ENCODE measurements at regions not wholly inside any gene's neighbourhood (a gene's known extent, or its start where the extent isn't known, plus 50 kb on each side); places are given as distances from the start of the nearest gene placed in this dataset.
"Not testable (repeated sequence)": the region's sequence is repeated elsewhere in the genome, so short reads cannot be mapped to it uniquely, and the experiment has no call there.

DNA sequence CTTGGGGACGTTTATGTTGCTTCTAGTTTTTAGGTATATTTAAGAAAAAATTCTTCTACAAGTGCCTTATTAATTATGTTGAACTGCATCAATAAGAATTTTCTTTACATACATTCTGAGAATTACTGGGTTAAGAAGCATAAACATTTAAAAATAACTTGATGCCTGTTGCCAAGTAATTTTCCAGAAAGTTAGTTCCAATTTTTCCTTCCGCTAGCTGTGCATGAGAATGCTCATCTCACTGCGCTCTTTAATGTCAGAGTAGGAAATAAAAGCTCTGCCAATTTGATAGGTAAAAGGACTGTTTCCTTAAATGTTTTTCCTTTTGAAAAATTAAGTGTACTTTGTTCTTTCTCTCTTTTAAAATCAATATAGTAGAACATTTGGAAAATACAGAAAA, 113.1 kb upstream of the ZBED5 start:
- no peaks in the 10 kb centered on the region for H4K20me1 ChIP-seq (ENCODE audit: insufficient read depth, low read length)
- intact Hi-C loops (cut with micrococcal nuclease; ENCODE audit: unreplicated experiment), result no loop called here
- H3K9me3 ChIP-seq (ENCODE audit: low read length), result no peaks in the 10 kb centered on the region
- H3K27ac ChIP-seq (ENCODE audit: low read depth, low read length, poor library complexity, severe bottlenecking), result no peak overlapping the region
- H2AFZ ChIP-seq (ENCODE audit: low read length), result no peak overlapping the region
- no peak overlapping the region for H3K4me2 ChIP-seq (ENCODE audit: low read length)
- CTCF ChIA-PET (ENCODE audit: unreplicated experiment), result no interaction called here
- H3K9me2 ChIP-seq (ENCODE audit: insufficient read depth, low read length), result no peaks in the 10 kb centered on the region
- no peaks in the 10 kb centered on the region for H3K79me2 ChIP-seq (ENCODE audit: insufficient read depth, low read depth, low read length)
- DNase-seq (ENCODE audit: low spot score), result no peak
- BruUV-seq (replicated peaks), result no TSS peak
- H3K4me1 ChIP-seq (ENCODE audit: insufficient read depth, low read length, poor library complexity, severe bottlenecking), result no peaks in the 10 kb centered on the region
- H3K4me3 ChIP-seq (ENCODE audit: low read depth, low read length, poor library complexity, severe bottlenecking), result no peak overlapping the region
- TF ChIP-seq EZH2phosphoT487 (IDR thresholded peaks at IDR 0.05; ENCODE audit: borderline replicate concordance, low read depth, low read length), result no peak
- TF ChIP-seq, protein P1, sequence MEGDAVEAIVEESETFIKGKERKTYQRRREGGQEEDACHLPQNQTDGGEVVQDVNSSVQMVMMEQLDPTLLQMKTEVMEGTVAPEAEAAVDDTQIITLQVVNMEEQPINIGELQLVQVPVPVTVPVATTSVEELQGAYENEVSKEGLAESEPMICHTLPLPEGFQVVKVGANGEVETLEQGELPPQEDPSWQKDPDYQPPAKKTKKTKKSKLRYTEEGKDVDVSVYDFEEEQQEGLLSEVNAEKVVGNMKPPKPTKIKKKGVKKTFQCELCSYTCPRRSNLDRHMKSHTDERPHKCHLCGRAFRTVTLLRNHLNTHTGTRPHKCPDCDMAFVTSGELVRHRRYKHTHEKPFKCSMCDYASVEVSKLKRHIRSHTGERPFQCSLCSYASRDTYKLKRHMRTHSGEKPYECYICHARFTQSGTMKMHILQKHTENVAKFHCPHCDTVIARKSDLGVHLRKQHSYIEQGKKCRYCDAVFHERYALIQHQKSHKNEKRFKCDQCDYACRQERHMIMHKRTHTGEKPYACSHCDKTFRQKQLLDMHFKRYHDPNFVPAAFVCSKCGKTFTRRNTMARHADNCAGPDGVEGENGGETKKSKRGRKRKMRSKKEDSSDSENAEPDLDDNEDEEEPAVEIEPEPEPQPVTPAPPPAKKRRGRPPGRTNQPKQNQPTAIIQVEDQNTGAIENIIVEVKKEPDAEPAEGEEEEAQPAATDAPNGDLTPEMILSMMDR (conservative IDR thresholded peaks at IDR 0.05; ENCODE audit: low read length), result no peak
- POLR2A ChIA-PET, result no interaction called here
- H3K36me3 ChIP-seq (ENCODE audit: insufficient read depth, low read length), result no peaks in the 10 kb centered on the region

DNA sequence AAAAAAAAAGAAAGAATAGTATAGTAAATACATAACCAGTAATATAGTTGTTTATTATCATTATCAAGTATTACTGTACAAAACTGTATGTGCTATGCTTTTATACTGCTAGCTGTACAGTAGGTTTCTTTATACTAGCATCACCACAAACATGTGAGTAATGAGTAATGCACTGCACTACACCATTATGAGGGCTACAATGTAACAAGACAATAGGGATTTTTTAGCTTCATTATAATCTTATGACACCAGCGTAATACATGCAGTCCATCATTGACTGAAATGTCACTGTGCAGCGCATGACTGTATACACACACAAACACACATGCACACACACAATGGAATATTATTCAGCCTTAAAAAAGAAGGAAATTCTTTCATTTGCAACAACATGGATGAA, 111.5 kb upstream of the ZBED5 start:
- H3K4me3 ChIP-seq (ENCODE audit: low read depth, low read length, poor library complexity, severe bottlenecking), result no peak overlapping the region
- TF ChIP-seq, protein P1 (conservative IDR thresholded peaks at IDR 0.05; ENCODE audit: low read length), result no peak
- TF ChIP-seq EZH2phosphoT487 (IDR thresholded peaks at IDR 0.05; ENCODE audit: borderline replicate concordance, low read depth, low read length), result no peak
- ChIA-PET POLR2A (no interaction called here), CTCF (ENCODE audit: unreplicated experiment) (no interaction called here)
- H2AFZ ChIP-seq (ENCODE audit: low read length), result no peak overlapping the region
- no peaks in the 10 kb centered on the region for H3K9me2 ChIP-seq (ENCODE audit: insufficient read depth, low read length)
- no peaks in the 10 kb centered on the region for H4K20me1 ChIP-seq (ENCODE audit: insufficient read depth, low read length)
- intact Hi-C loops (cut with micrococcal nuclease; ENCODE audit: unreplicated experiment), result no loop called here
- H3K9me3 ChIP-seq (ENCODE audit: low read length), result no peaks in the 10 kb centered on the region
- no peak overlapping the region for H3K27ac ChIP-seq (ENCODE audit: low read depth, low read length, poor library complexity, severe bottlenecking)
- H3K36me3 ChIP-seq (ENCODE audit: insufficient read depth, low read length), result no peaks in the 10 kb centered on the region
- no peak overlapping the region for H3K4me2 ChIP-seq (ENCODE audit: low read length)
- BruUV-seq (replicated peaks), result no TSS peak
- no peaks in the 10 kb centered on the region for H3K4me1 ChIP-seq (ENCODE audit: insufficient read depth, low read length, poor library complexity, severe bottlenecking)
- H3K79me2 ChIP-seq (ENCODE audit: insufficient read depth, low read depth, low read length), result no peaks in the 10 kb centered on the region
- DNase-seq (ENCODE audit: low spot score), result no peak

GRCh38 chr11:10956884-10957283, 99.0 kb upstream of the ZBED5 start:
- BruUV-seq (replicated peaks); H2AFZ ChIP-seq (ENCODE audit: low read length); intact Hi-C loops (cut with micrococcal nuclease; ENCODE audit: unreplicated experiment); H3K27ac ChIP-seq (ENCODE audit: low read depth, low read length, poor library complexity, severe bottlenecking); H3K9me3 ChIP-seq (ENCODE audit: low read length); CTCF ChIA-PET (ENCODE audit: unreplicated experiment); H3K79me2 ChIP-seq (ENCODE audit: insufficient read depth, low read depth, low read length); H3K9me2 ChIP-seq (ENCODE audit: insufficient read depth, low read length); DNase-seq (ENCODE audit: low spot score); H3K4me1 ChIP-seq (ENCODE audit: insufficient read depth, low read length, poor library complexity, severe bottlenecking); H3K4me2 ChIP-seq (ENCODE audit: low read length); H3K4me3 ChIP-seq (ENCODE audit: low read depth, low read length, poor library complexity, severe bottlenecking); H3K36me3 ChIP-seq (ENCODE audit: insufficient read depth, low read length); H4K20me1 ChIP-seq (ENCODE audit: insufficient read depth, low read length); POLR2A ChIA-PET: not testable (repeated sequence)

Measured in OCI-LY7 (cell line).